H9 (cell line): ENCODE measurements at regions not wholly inside any gene's neighbourhood (a gene's known extent, or its start where the extent isn't known, plus 50 kb on each side); places are given as distances from the start of the nearest gene placed in this dataset.
"Not testable (repeated sequence)": the region's sequence is repeated elsewhere in the genome, so short reads cannot be mapped to it uniquely, and the experiment has no call there.

Experiments used
- DNase-seq: peaks from one replicate; pipeline ENCODE4 v3.0.0-alpha.2; 2017
- H2AFZ ChIP-seq: one replicate; pipeline ENCODE4 v1.6.1; 2013; ENCODE audit warnings: mild to moderate bottlenecking, low read length, control low read depth, moderate library complexity
- H2AK5ac ChIP-seq: 2 replicates; pipeline ENCODE4 v1.6.1; 2013; ENCODE audit warnings: low read length, control low read depth, mixed read lengths; ENCODE audit not compliant: insufficient read length
- H2BK120ac ChIP-seq: one replicate; pipeline ENCODE4 v1.6.1; 2013; ENCODE audit warnings: low read depth, mild to moderate bottlenecking, low read length, control low read depth, inconsistent platforms; ENCODE audit not compliant: poor library complexity, severe bottlenecking
- H2BK12ac ChIP-seq: 2 replicates; pipeline ENCODE4 v1.6.1; 2013; ENCODE audit warnings: low read length, control low read depth, mixed read lengths, low read depth; ENCODE audit not compliant: insufficient read length
- H2BK15ac ChIP-seq: 2 replicates; pipeline ENCODE4 v1.6.1; 2013; ENCODE audit warnings: low read depth, low read length, control low read depth
- H2BK20ac ChIP-seq: one replicate; pipeline ENCODE4 v1.6.1; 2013; ENCODE audit warnings: low read depth, mild to moderate bottlenecking, low read length, control low read depth, inconsistent platforms; ENCODE audit not compliant: poor library complexity, severe bottlenecking
- H2BK5ac ChIP-seq: 2 replicates; pipeline ENCODE4 v1.6.1; 2013; ENCODE audit warnings: low read length, control low read depth, mixed read lengths; ENCODE audit not compliant: insufficient read length
- H3K14ac ChIP-seq: 2 replicates; pipeline ENCODE4 v1.6.1; 2013; ENCODE audit warnings: low read length, control low read depth; ENCODE audit not compliant: insufficient read depth
- H3K18ac ChIP-seq: 2 replicates; pipeline ENCODE4 v1.6.1; 2013; ENCODE audit warnings: low read depth, mild to moderate bottlenecking, mixed read lengths, low read length, control low read depth; ENCODE audit not compliant: insufficient read length
- H3K23ac ChIP-seq: 2 replicates; pipeline ENCODE4 v1.6.1; 2013; ENCODE audit warnings: low read length, control low read depth, mixed read lengths, low read depth; ENCODE audit not compliant: insufficient read length
- H3K23me2 ChIP-seq: 2 replicates; pipeline ENCODE4 v1.6.1; 2013; ENCODE audit warnings: low read depth, mild to moderate bottlenecking, mixed read lengths, low read length, control low read depth; ENCODE audit not compliant: insufficient read length, poor library complexity, severe bottlenecking
- H3K27ac ChIP-seq: 2 replicates; pipeline ENCODE4 v1.5.1; 2013; ENCODE audit warnings: low read length, control low read depth, mixed read lengths, low read depth; ENCODE audit not compliant: insufficient read length
- H3K27me3 ChIP-seq: 2 replicates; pipeline ENCODE4 v1.6.1; 2013; ENCODE audit warnings: low read length, control low read depth, inconsistent platforms; ENCODE audit not compliant: insufficient read depth
- H3K4ac ChIP-seq: 2 replicates; pipeline ENCODE4 v1.6.1; 2013; ENCODE audit warnings: low read depth, mild to moderate bottlenecking, control low read depth, inconsistent platforms, low read length, moderate library complexity
- H3K4me1 ChIP-seq: 2 replicates; pipeline ENCODE4 v1.6.1; 2013; ENCODE audit warnings: low read length, control low read depth, inconsistent platforms; ENCODE audit not compliant: insufficient read depth
- H3K4me2 ChIP-seq: 2 replicates; pipeline ENCODE4 v1.6.1; 2013; ENCODE audit warnings: low read length, control low read depth, mixed read lengths; ENCODE audit not compliant: insufficient read length, insufficient read depth
- H3K56ac ChIP-seq: 2 replicates; pipeline ENCODE4 v1.6.1; 2013; ENCODE audit warnings: low read depth, mild to moderate bottlenecking, mixed read lengths, low read length, control low read depth; ENCODE audit not compliant: insufficient read length
- H3K79me1 ChIP-seq: 2 replicates; pipeline ENCODE4 v1.6.1; 2013; ENCODE audit warnings: low read depth, mild to moderate bottlenecking, moderate library complexity, low read length, control low read depth, inconsistent platforms; ENCODE audit not compliant: insufficient read depth, poor library complexity, severe bottlenecking
- H3K79me2 ChIP-seq: 2 replicates; pipeline ENCODE4 v1.6.1; 2013; ENCODE audit warnings: low read length, control low read depth, inconsistent platforms; ENCODE audit not compliant: insufficient read depth
- H3K9ac ChIP-seq: 2 replicates; pipeline ENCODE4 v1.6.1; 2013; ENCODE audit warnings: low read length, control low read depth, mixed read lengths; ENCODE audit not compliant: insufficient read length; ENCODE audit errors: extremely low read depth
- H3K9me3 ChIP-seq: one replicate; pipeline ENCODE4 v1.6.1; 2013; ENCODE audit warnings: low read depth, low read length, inconsistent platforms; ENCODE audit not compliant: control insufficient read depth
- H3T11ph ChIP-seq: one replicate; pipeline ENCODE4 v1.6.1; 2013; ENCODE audit warnings: mild to moderate bottlenecking, low read length, control low read depth, inconsistent platforms
- H4K20me1 ChIP-seq: one replicate; pipeline ENCODE4 v1.6.1; 2013; ENCODE audit not compliant: control insufficient read depth, insufficient read length, insufficient read depth
- H4K5ac ChIP-seq: 2 replicates; pipeline ENCODE4 v1.6.1; 2013; ENCODE audit warnings: low read depth, mild to moderate bottlenecking, mixed read lengths, low read length, control low read depth; ENCODE audit not compliant: insufficient read length
- H4K8ac ChIP-seq: replicated peaks from 2 replicates; pipeline ENCODE4 v1.6.1; 2013; ENCODE audit warnings: low read length, control low read depth, mixed read lengths, low read depth; ENCODE audit not compliant: insufficient read length
- H4K91ac ChIP-seq: 2 replicates; pipeline ENCODE4 v1.6.1; 2013; ENCODE audit warnings: low read depth, mild to moderate bottlenecking, moderate library complexity, mixed read lengths, low read length, control low read depth; ENCODE audit not compliant: insufficient read length
- H3K27ac Mint-ChIP-seq, 3 experiments: 2 replicates in 2 of 3; 3 replicates in 1 of 3; pipeline ENCODE4 v1.8.0; 2020 to 2021; ENCODE audit warnings: mixed read lengths in 3 of 3, mild to moderate bottlenecking in 1 of 3, moderate library complexity in 1 of 3
- H3K27me3 Mint-ChIP-seq: 2 replicates; pipeline ENCODE4 v1.8.0; 2021; ENCODE audit warnings: low read depth, mild to moderate bottlenecking, moderate library complexity, mixed read lengths
- H3K36me3 Mint-ChIP-seq, 3 experiments: 2 replicates in 2 of 3; 3 replicates in 1 of 3; pipeline ENCODE4 v1.8.0; 2020 to 2021; ENCODE audit warnings: low read depth in 3 of 3, mixed read lengths in 3 of 3; ENCODE audit not compliant: insufficient read depth in 1 of 3
- H3K4me1 Mint-ChIP-seq, 2 experiments: 2 replicates each; pipeline ENCODE4 v1.8.0; 2020; ENCODE audit warnings: mixed read lengths in 2 of 2
- H3K4me3 Mint-ChIP-seq, 2 experiments: 2 replicates in 1 of 2; 3 replicates in 1 of 2; pipeline ENCODE4 v1.8.0; 2020 to 2021; ENCODE audit warnings: mild to moderate bottlenecking in 2 of 2, mixed read lengths in 2 of 2, moderate library complexity in 1 of 2
- H3K9me3 Mint-ChIP-seq, 2 experiments: 2 replicates in 1 of 2; 3 replicates in 1 of 2; pipeline ENCODE4 v1.8.0; 2020; ENCODE audit warnings: mild to moderate bottlenecking in 2 of 2, mixed read lengths in 2 of 2, moderate library complexity in 1 of 2
- WGBS: extraction: QIAGEN DNeasy Blood & Tissue Kit; methylation state at CpG from one replicate; pipeline ENCODE4 v1.1.7; 2013; ENCODE audit warnings: missing lambda C conversion rate, low lambda C conversion rate, mixed read lengths; ENCODE audit not compliant: insufficient read length; ENCODE audit errors: extremely low coverage; 5-methylcytosine and 5-hydroxymethylcytosine counted together

GRCh38 chr11:89658767-89659166, 51.3 kb upstream of the TRIM77 start:
- not testable (repeated sequence) for H2AK5ac ChIP-seq, H2BK20ac ChIP-seq, H3K4me3 Mint-ChIP-seq, H3K18ac ChIP-seq, H3T11ph ChIP-seq, H4K5ac ChIP-seq, H3K9me3 ChIP-seq, H3K27me3 ChIP-seq, H3K36me3 Mint-ChIP-seq, H3K4me1 Mint-ChIP-seq, H2BK15ac ChIP-seq, H3K23me2 ChIP-seq, H3K27me3 Mint-ChIP-seq, H3K27ac Mint-ChIP-seq, H2AFZ ChIP-seq, H3K9me3 Mint-ChIP-seq, H3K4me2 ChIP-seq, H2BK12ac ChIP-seq, H3K23ac ChIP-seq, H3K56ac ChIP-seq, H3K79me2 ChIP-seq, H4K8ac ChIP-seq, H3K27ac ChIP-seq, H3K14ac ChIP-seq, H3K4me1 ChIP-seq, H2BK5ac ChIP-seq, H2BK120ac ChIP-seq, H3K9ac ChIP-seq, DNase-seq, H3K79me1 ChIP-seq, H3K4ac ChIP-seq, H4K91ac ChIP-seq, H4K20me1 ChIP-seq

GRCh38 chr11:89659414-89659813, 50.7 kb upstream of the TRIM77 start:
- H3K27ac Mint-ChIP-seq, H3K36me3 Mint-ChIP-seq, H3K23ac ChIP-seq, H4K5ac ChIP-seq, H3K56ac ChIP-seq, H3K79me1 ChIP-seq, H3K4me1 Mint-ChIP-seq, H3K4me2 ChIP-seq, H3K9me3 ChIP-seq, H3K4me1 ChIP-seq, H2BK5ac ChIP-seq, DNase-seq, H3K79me2 ChIP-seq, H3K27me3 Mint-ChIP-seq, H3K27me3 ChIP-seq, H3K4ac ChIP-seq, H3K14ac ChIP-seq, H3K18ac ChIP-seq, H4K8ac ChIP-seq, H4K20me1 ChIP-seq, H3K4me3 Mint-ChIP-seq, H2AFZ ChIP-seq, H3K23me2 ChIP-seq, H2BK12ac ChIP-seq, H2AK5ac ChIP-seq, H2BK120ac ChIP-seq, H4K91ac ChIP-seq, H3K9me3 Mint-ChIP-seq, H3T11ph ChIP-seq, H3K27ac ChIP-seq, H2BK20ac ChIP-seq, H2BK15ac ChIP-seq, H3K9ac ChIP-seq: not testable (repeated sequence)
- WGBS, result no CpG with 5 or more reads among the region's 2 CpGs
